PC-3 (cell line): ENCODE measurements at regions not wholly inside any gene's neighbourhood (a gene's known extent, or its start where the extent isn't known, plus 50 kb on each side); places are given as distances from the start of the nearest gene placed in this dataset.

Experiments
- CTCF ChIP-seq: fragments of 300-600 bp; sonication (generic); conservative IDR thresholded peaks from 2 replicates; pipeline ENCODE4 v1.5.1; 2017; ENCODE audit warnings: antibody characterized with exemption, low read depth, mild to moderate bottlenecking, low read length
- EZH2 ChIP-seq: fragments of 300-600 bp; sonication (generic); IDR thresholded peaks from one replicate; pipeline ENCODE4 v1.6.1; 2017; ENCODE audit warnings: antibody characterized with exemption, mild to moderate bottlenecking, low read length; ENCODE audit not compliant: unreplicated experiment
- EZH2phosphoT487 ChIP-seq: fragments of 300-600 bp; sonication (generic); IDR thresholded peaks from 2 replicates; pipeline ENCODE4 v1.6.1; 2018; ENCODE audit warnings: mild to moderate bottlenecking, antibody characterized with exemption, low read length, borderline replicate concordance

GRCh38 chr5:124546643-124547042 lies 199.8 kb downstream of the ZNF608 start:
- TF ChIP-seq EZH2phosphoT487 (no peak), CTCF (no peak), EZH2 (no peak)
